ENCODE measurements at regions not wholly inside any gene's neighbourhood (a gene's known extent, or its start where the extent isn't known, plus 50 kb on each side); places are given as distances from the start of the nearest gene placed in this dataset.

DNA sequence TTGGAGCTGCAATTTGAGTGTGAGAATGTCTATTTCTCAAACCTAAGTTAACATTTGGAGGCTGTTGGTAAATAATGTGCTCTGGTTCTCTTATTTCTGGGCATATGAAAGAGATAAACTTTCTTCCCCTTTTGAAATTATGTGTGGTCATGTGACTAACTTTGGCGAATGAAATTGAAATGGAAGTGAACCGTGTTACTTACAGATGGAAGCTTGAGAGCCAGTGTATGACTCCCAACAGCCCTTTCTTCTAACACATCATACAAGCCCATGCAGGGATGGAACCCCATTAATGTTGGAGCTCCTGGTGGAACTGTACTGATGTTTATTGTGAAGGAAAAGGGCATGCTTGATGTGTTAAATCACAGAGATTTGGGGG is 725.8 kb downstream of the TSN start:
- TF ChIP-seq, protein P1, sequence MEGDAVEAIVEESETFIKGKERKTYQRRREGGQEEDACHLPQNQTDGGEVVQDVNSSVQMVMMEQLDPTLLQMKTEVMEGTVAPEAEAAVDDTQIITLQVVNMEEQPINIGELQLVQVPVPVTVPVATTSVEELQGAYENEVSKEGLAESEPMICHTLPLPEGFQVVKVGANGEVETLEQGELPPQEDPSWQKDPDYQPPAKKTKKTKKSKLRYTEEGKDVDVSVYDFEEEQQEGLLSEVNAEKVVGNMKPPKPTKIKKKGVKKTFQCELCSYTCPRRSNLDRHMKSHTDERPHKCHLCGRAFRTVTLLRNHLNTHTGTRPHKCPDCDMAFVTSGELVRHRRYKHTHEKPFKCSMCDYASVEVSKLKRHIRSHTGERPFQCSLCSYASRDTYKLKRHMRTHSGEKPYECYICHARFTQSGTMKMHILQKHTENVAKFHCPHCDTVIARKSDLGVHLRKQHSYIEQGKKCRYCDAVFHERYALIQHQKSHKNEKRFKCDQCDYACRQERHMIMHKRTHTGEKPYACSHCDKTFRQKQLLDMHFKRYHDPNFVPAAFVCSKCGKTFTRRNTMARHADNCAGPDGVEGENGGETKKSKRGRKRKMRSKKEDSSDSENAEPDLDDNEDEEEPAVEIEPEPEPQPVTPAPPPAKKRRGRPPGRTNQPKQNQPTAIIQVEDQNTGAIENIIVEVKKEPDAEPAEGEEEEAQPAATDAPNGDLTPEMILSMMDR (IDR thresholded peaks at IDR 0.05; ENCODE audit: insufficient read depth, low read depth, low read length): no peak
- no peak for TF ChIP-seq EZH2 (IDR thresholded peaks at IDR 0.05; ENCODE audit: insufficient read depth, low read length)
